ENCODE measurements at regions not wholly inside any gene's neighbourhood (a gene's known extent, or its start where the extent isn't known, plus 50 kb on each side); places are given as distances from the start of the nearest gene placed in this dataset.

DNA sequence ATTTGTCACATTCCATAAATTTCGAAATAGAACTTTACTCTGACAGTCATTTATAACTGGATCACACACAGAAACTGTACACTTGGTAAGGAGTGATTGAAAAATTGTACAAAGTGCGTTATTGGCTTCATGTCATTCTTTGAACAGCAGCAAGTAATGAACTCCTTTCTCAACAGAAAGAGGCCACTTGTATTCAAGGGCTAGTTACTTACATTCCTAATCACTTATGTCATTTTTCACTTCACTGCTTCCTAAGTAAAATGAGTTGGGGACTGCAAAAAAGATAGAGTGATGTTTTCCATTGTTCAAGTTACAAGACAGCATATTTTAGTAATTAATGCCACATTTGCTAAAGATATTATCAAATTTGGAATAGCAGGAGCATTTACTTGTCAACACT lies 893.2 kb downstream of the DTWD2 start:
- no peak for TF ChIP-seq BMI1 (IDR thresholded peaks at IDR 0.05; ENCODE audit: borderline replicate concordance)
- TF ChIP-seq NFYB (IDR thresholded peaks at IDR 0.05; ENCODE audit: insufficient read depth, low read depth, low read length): no peak
- no peak for TF ChIP-seq CBX5 (IDR thresholded peaks at IDR 0.05; ENCODE audit: low read depth)
- no peak for TF ChIP-seq POLR2AphosphoS5 (IDR thresholded peaks at IDR 0.05; ENCODE audit: low read length)
- TF ChIP-seq, protein P1, sequence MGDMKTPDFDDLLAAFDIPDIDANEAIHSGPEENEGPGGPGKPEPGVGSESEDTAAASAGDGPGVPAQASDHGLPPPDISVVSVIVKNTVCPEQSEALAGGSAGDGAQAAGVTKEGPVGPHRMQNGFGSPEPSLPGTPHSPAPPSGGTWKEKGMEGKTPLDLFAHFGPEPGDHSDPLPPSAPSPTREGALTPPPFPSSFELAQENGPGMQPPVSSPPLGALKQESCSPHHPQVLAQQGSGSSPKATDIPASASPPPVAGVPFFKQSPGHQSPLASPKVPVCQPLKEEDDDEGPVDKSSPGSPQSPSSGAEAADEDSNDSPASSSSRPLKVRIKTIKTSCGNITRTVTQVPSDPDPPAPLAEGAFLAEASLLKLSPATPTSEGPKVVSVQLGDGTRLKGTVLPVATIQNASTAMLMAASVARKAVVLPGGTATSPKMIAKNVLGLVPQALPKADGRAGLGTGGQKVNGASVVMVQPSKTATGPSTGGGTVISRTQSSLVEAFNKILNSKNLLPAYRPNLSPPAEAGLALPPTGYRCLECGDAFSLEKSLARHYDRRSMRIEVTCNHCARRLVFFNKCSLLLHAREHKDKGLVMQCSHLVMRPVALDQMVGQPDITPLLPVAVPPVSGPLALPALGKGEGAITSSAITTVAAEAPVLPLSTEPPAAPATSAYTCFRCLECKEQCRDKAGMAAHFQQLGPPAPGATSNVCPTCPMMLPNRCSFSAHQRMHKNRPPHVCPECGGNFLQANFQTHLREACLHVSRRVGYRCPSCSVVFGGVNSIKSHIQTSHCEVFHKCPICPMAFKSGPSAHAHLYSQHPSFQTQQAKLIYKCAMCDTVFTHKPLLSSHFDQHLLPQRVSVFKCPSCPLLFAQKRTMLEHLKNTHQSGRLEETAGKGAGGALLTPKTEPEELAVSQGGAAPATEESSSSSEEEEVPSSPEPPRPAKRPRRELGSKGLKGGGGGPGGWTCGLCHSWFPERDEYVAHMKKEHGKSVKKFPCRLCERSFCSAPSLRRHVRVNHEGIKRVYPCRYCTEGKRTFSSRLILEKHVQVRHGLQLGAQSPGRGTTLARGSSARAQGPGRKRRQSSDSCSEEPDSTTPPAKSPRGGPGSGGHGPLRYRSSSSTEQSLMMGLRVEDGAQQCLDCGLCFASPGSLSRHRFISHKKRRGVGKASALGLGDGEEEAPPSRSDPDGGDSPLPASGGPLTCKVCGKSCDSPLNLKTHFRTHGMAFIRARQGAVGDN (IDR thresholded peaks at IDR 0.05): no peak
- TF ChIP-seq, protein P2, sequence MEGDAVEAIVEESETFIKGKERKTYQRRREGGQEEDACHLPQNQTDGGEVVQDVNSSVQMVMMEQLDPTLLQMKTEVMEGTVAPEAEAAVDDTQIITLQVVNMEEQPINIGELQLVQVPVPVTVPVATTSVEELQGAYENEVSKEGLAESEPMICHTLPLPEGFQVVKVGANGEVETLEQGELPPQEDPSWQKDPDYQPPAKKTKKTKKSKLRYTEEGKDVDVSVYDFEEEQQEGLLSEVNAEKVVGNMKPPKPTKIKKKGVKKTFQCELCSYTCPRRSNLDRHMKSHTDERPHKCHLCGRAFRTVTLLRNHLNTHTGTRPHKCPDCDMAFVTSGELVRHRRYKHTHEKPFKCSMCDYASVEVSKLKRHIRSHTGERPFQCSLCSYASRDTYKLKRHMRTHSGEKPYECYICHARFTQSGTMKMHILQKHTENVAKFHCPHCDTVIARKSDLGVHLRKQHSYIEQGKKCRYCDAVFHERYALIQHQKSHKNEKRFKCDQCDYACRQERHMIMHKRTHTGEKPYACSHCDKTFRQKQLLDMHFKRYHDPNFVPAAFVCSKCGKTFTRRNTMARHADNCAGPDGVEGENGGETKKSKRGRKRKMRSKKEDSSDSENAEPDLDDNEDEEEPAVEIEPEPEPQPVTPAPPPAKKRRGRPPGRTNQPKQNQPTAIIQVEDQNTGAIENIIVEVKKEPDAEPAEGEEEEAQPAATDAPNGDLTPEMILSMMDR (IDR thresholded peaks at IDR 0.05 in 2 of 3, conservative IDR thresholded peaks at IDR 0.05 in 1 of 3; ENCODE audit: control insufficient read depth in 2 of 3, extremely low read depth in 1 of 3, insufficient read depth in 1 of 3, low read depth in 3 of 3, low read length in 3 of 3): no peak
- TF ChIP-seq ZNF384 (IDR thresholded peaks at IDR 0.05; ENCODE audit: borderline replicate concordance, low read depth, low read length): no peak
- TF ChIP-seq SMC3 (IDR thresholded peaks at IDR 0.05; ENCODE audit: borderline replicate concordance, low read length): no peak
- TF ChIP-seq, protein P3, sequence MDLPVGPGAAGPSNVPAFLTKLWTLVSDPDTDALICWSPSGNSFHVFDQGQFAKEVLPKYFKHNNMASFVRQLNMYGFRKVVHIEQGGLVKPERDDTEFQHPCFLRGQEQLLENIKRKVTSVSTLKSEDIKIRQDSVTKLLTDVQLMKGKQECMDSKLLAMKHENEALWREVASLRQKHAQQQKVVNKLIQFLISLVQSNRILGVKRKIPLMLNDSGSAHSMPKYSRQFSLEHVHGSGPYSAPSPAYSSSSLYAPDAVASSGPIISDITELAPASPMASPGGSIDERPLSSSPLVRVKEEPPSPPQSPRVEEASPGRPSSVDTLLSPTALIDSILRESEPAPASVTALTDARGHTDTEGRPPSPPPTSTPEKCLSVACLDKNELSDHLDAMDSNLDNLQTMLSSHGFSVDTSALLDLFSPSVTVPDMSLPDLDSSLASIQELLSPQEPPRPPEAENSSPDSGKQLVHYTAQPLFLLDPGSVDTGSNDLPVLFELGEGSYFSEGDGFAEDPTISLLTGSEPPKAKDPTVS (IDR thresholded peaks at IDR 0.05; ENCODE audit: low read depth, low read length): no peak
- no peak for TF ChIP-seq POLR2A (IDR thresholded peaks at IDR 0.05; ENCODE audit: low read depth, low read length)
- no peak for TF ChIP-seq GABPA (IDR thresholded peaks at IDR 0.05; ENCODE audit: low read depth)
- TF ChIP-seq RBBP5 (conservative IDR thresholded peaks at IDR 0.05): no peak
- TF ChIP-seq, protein P4, sequence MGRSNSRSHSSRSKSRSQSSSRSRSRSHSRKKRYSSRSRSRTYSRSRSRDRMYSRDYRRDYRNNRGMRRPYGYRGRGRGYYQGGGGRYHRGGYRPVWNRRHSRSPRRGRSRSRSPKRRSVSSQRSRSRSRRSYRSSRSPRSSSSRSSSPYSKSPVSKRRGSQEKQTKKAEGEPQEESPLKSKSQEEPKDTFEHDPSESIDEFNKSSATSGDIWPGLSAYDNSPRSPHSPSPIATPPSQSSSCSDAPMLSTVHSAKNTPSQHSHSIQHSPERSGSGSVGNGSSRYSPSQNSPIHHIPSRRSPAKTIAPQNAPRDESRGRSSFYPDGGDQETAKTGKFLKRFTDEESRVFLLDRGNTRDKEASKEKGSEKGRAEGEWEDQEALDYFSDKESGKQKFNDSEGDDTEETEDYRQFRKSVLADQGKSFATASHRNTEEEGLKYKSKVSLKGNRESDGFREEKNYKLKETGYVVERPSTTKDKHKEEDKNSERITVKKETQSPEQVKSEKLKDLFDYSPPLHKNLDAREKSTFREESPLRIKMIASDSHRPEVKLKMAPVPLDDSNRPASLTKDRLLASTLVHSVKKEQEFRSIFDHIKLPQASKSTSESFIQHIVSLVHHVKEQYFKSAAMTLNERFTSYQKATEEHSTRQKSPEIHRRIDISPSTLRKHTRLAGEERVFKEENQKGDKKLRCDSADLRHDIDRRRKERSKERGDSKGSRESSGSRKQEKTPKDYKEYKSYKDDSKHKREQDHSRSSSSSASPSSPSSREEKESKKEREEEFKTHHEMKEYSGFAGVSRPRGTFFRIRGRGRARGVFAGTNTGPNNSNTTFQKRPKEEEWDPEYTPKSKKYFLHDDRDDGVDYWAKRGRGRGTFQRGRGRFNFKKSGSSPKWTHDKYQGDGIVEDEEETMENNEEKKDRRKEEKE (IDR thresholded peaks at IDR 0.05): no peak
- TF ChIP-seq, protein P5, sequence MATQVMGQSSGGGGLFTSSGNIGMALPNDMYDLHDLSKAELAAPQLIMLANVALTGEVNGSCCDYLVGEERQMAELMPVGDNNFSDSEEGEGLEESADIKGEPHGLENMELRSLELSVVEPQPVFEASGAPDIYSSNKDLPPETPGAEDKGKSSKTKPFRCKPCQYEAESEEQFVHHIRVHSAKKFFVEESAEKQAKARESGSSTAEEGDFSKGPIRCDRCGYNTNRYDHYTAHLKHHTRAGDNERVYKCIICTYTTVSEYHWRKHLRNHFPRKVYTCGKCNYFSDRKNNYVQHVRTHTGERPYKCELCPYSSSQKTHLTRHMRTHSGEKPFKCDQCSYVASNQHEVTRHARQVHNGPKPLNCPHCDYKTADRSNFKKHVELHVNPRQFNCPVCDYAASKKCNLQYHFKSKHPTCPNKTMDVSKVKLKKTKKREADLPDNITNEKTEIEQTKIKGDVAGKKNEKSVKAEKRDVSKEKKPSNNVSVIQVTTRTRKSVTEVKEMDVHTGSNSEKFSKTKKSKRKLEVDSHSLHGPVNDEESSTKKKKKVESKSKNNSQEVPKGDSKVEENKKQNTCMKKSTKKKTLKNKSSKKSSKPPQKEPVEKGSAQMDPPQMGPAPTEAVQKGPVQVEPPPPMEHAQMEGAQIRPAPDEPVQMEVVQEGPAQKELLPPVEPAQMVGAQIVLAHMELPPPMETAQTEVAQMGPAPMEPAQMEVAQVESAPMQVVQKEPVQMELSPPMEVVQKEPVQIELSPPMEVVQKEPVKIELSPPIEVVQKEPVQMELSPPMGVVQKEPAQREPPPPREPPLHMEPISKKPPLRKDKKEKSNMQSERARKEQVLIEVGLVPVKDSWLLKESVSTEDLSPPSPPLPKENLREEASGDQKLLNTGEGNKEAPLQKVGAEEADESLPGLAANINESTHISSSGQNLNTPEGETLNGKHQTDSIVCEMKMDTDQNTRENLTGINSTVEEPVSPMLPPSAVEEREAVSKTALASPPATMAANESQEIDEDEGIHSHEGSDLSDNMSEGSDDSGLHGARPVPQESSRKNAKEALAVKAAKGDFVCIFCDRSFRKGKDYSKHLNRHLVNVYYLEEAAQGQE (IDR thresholded peaks at IDR 0.05; ENCODE audit: low read depth, low read length): no peak

Measured in GM12878 (cell line).